HL-60 (cell line): ENCODE measurements at regions not wholly inside any gene's neighbourhood (a gene's known extent, or its start where the extent isn't known, plus 50 kb on each side); places are given as distances from the start of the nearest gene placed in this dataset.
"Not testable (repeated sequence)": the region's sequence is repeated elsewhere in the genome, so short reads cannot be mapped to it uniquely, and the experiment has no call there.

Experiments
- DNase-seq, 2 experiments: peaks; one replicate each; pipeline ENCODE4 v3.0.0-alpha.2; 2010 to 2020; ENCODE audit warnings: low read depth in 1 of 2, low spot score in 1 of 2
- H3K27ac ChIP-seq: fragments of 250-450 bp; sonication (Bioruptor Pico); replicated peaks from 2 replicates; pipeline ENCODE4 v1.5.1; 2020; ENCODE audit warnings: mild to moderate bottlenecking, moderate library complexity
- H3K27me3 ChIP-seq: fragments of 250-450 bp; sonication (Bioruptor Pico); 2 replicates; pipeline ENCODE4 v1.5.1; 2021; ENCODE audit warnings: mild to moderate bottlenecking, moderate library complexity; ENCODE audit not compliant: insufficient read depth, poor library complexity, severe bottlenecking
- H3K4me3 ChIP-seq: replicated peaks from 2 replicates; pipeline ENCODE4 v1.5.1; 2011; ENCODE audit warnings: mild to moderate bottlenecking, control low read depth, low read length; ENCODE audit not compliant: insufficient read depth
- CTCF ChIP-seq: IDR thresholded peaks from one replicate; pipeline ENCODE4 v1.5.1; 2011; ENCODE audit warnings: low read length, control low read depth, inconsistent platforms; ENCODE audit not compliant: insufficient read depth
- GABPA ChIP-seq: IDR thresholded peaks from 2 replicates; pipeline ENCODE4 v1.6.1; 2012; ENCODE audit warnings: low read depth
- POLR2AphosphoS5 ChIP-seq: IDR thresholded peaks from 2 replicates; pipeline ENCODE4 v1.6.1; 2012; ENCODE audit warnings: low read depth
- REST ChIP-seq: IDR thresholded peaks from 2 replicates; pipeline ENCODE4 v1.6.1; 2012; ENCODE audit warnings: low read depth; ENCODE audit not compliant: insufficient replicate concordance
- SPI1 ChIP-seq: IDR thresholded peaks from 2 replicates; pipeline ENCODE4 v1.6.1; 2012; ENCODE audit warnings: low read depth, mild to moderate bottlenecking, borderline replicate concordance

DNA sequence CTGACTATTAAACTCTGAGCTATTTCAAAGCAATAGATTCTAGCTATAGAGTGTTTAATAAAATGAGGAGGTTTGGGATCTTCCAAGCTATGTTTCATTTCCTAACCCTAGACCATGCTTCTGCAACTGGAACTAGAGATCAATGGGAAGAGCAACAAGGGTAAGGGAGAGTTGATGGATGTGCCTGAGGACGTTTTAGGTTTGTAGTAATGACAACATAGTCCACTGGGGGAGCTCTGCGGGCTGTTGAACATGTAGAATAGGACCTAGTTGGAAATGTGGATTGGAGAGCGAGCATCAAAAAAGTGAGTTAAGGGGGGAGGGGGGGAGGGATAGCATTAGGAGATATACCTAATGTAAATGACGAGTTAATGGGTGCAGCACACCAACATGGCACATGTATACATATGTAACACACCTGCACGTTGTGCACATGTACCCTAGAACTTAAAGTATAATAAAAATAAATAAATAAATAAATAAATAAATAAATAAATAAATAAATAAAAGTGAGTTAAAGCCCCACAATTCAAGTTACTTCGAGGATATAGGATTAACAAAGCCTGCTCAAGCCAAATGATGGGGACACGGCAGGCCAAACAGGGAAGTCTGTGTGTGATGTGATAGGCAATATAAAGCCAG lies 165.7 kb upstream of the HES1 start:
- not testable (repeated sequence) for H3K4me3 ChIP-seq, H3K27me3 ChIP-seq, H3K27ac ChIP-seq
- peak; percentile 41 for TF ChIP-seq CTCF
- DNase-seq: peak; percentile 28 to 43

- TF ChIP-seq SPI1 (no peak), GABPA (no peak), POLR2AphosphoS5 (no peak), REST (no peak), CTCF (no peak)
- H3K27me3 ChIP-seq: no peaks in the 10 kb centered on the region
- H3K27ac ChIP-seq: no peak overlapping the region
- no peak overlapping the region for H3K4me3 ChIP-seq
- no peak for DNase-seq
Measured at GRCh38 chr3:193970773-193971206, 165.2 kb upstream of the HES1 start.

DNA sequence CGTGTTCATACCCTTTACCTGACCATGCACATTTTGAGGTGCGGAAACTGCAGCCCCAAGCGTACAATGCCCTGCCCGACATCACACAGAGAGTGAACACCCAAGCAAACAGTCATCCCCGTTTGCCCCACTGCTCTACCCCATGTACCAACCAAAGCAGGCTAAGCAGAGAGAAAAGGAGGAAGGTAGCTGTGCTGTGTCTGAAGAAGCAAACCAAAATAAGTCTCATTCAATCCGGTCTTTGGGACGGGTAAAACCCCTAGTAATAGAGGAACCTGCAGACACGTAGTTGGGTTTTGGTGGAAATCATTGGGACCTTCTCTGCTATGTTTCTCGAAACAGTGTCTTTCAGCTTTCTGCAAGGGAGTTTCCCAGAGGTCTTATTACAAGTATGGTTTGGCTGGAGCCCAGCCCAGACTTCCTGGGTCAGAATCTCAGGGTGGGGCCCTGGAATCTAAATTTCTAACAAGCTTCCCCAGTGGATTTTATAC lies 164.6 kb upstream of the HES1 start:
- peak in 1 of 2 experiments; percentile 14 for DNase-seq
- H3K27me3 ChIP-seq: no peaks in the 10 kb centered on the region
- H3K4me3 ChIP-seq: no peak overlapping the region
- TF ChIP-seq CTCF: no peak
- TF ChIP-seq POLR2AphosphoS5: no peak
- no peak for TF ChIP-seq GABPA
- H3K27ac ChIP-seq: no peak overlapping the region

GRCh38 chr3:193971966-193972365 lies 164.0 kb upstream of the HES1 start:
- Histone ChIP-seq H3K4me3 (no peak overlapping the region), H3K27ac (no peak overlapping the region), H3K27me3 (no peaks in the 10 kb centered on the region)
- DNase-seq: no peak
- no peak for TF ChIP-seq REST
- no peak for TF ChIP-seq SPI1
- TF ChIP-seq CTCF: no peak
- no peak for TF ChIP-seq GABPA
- no peak for TF ChIP-seq POLR2AphosphoS5
